Duodenal mucosa (tissue), 2 donors: ENCODE measurements at regions not wholly inside any gene's neighbourhood (a gene's known extent, or its start where the extent isn't known, plus 50 kb on each side); places are given as distances from the start of the nearest gene placed in this dataset.

Source experiments
- H3K27ac ChIP-seq: one replicate; pipeline ENCODE4 v1.7.0; 2013; ENCODE audit warnings: low read depth, low read length
- H3K27me3 ChIP-seq, 2 donors: one replicate each; pipeline ENCODE4 v1.7.0; 2013; ENCODE audit warnings: low read length in 2 of 2, control low read depth in 1 of 2; ENCODE audit not compliant: insufficient read depth in 2 of 2, control insufficient read depth in 1 of 2
- H3K36me3 ChIP-seq, 2 donors: one replicate each; pipeline ENCODE4 v1.7.0; 2013; ENCODE audit warnings: low read length in 2 of 2, control low read depth in 1 of 2; ENCODE audit not compliant: insufficient read depth in 2 of 2, control insufficient read depth in 1 of 2
- H3K4me1 ChIP-seq, 2 donors: one replicate each; pipeline ENCODE4 v1.7.0; 2013; ENCODE audit warnings: low read length in 2 of 2, control low read depth in 1 of 2; ENCODE audit not compliant: insufficient read depth in 2 of 2, control insufficient read depth in 1 of 2
- H3K4me3 ChIP-seq, 2 donors: one replicate each; pipeline ENCODE4 v1.7.0; 2013; ENCODE audit warnings: low read length in 2 of 2, low read depth in 1 of 2
- H3K9ac ChIP-seq, 2 donors: one replicate each; pipeline ENCODE4 v1.7.0; 2013; ENCODE audit warnings: low read length in 2 of 2, low read depth in 1 of 2
- H3K9me3 ChIP-seq, 2 donors: one replicate each; pipeline ENCODE4 v1.7.0; 2013; ENCODE audit warnings: low read length in 2 of 2, control low read depth in 1 of 2; ENCODE audit not compliant: control insufficient read depth in 1 of 2

DNA sequence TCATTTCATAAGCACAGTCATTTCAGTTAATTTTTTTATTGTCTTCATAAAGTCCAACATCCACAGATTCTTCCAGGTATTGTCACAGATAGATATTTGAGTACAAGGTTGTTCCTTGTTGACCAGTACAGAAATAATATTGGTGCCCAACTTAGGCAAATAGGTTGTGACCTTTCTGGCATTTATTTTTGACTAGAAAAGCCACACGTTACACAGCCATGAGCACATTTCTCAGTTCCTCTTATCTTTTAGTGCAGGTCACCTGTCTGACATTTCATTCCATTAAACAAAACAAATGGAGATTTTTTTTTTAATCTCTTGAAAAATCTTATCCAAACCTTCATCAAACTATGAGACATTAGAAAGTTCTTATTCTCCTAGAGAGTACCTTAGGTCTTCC lies 428.8 kb downstream of the ZNF521 start:
- Histone ChIP-seq H3K9me3 (no peaks in the 10 kb centered on the region), H3K27me3 (peaks cover 4 to 9% of the 10 kb centered on the region in 2 donors), H3K9ac (no peak overlapping the region), H3K27ac (no peak overlapping the region), H3K4me3 (no peak overlapping the region), H3K36me3 (no peaks in the 10 kb centered on the region), H3K4me1 (peaks cover 8 to 10% of the 10 kb centered on the region in 2 donors)

DNA sequence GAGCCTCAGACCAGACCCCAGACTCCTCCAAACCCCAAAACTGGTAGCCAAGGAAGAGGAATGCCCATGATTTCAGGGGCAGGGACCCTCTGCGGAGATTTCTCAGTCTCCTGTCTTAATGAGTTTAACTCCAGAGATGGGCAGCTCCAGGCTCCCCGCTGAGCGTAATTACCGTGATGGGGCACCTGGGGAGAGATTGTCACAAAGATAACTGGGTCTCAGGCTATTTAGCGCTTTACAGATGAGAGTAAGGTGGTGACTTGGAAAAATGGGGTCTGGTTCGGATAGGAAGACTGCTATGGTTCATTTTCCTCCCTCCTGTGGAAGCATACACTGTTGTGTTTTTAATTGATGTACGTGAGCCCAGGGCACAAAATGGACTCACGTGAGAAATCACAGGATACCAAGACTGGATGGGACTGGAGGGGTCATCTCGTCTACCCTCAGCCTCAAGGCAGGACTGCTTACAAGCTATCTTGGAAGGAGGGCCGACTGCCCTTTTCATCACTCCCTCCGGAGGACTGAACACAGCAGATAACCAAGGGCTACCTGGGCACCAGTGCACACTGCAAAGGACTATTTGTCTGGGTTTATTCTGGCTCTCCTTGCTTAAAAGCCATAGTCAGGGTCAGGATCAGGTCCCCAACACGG lies 427.8 kb downstream of the ZNF521 start:
- no peaks in the 10 kb centered on the region for H3K36me3 ChIP-seq
- no peaks in the 10 kb centered on the region for H3K9me3 ChIP-seq
- peaks cover 4 to 9% of the 10 kb centered on the region in 2 donors for H3K27me3 ChIP-seq
- H3K4me3 ChIP-seq, result no peak overlapping the region
- no peak overlapping the region for H3K9ac ChIP-seq
- no peak overlapping the region for H3K27ac ChIP-seq
- peaks cover 7 to 10% of the 10 kb centered on the region in 2 donors for H3K4me1 ChIP-seq

DNA sequence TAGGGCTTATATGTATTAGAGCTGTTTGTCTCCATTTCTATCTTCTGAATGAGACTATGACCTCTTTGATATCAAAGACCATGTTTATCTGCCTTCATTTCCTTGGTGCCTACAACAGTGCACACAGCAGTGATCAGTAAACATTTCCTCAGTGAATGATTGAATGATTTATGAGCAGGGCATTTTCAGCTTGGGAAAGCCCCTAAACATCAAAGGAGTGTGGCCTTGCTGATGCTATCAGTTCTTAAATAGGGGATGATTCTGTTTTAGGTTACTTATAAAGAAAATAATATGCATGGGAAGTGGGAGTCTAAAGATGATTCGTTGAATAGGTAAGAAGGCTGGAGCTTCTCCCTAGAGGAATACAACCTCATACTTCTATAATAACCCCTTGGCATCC lies 425.3 kb downstream of the ZNF521 start:
- no peak overlapping the region for H3K27ac ChIP-seq
- H3K9me3 ChIP-seq, result no peaks in the 10 kb centered on the region
- H3K4me3 ChIP-seq, result no peak overlapping the region
- no peaks in the 10 kb centered on the region for H3K36me3 ChIP-seq
- H3K4me1 ChIP-seq, result peaks cover 7 to 10% of the 10 kb centered on the region in 2 donors
- no peak overlapping the region for H3K9ac ChIP-seq
- peaks cover 4% of the 10 kb centered on the region in 2 donors for H3K27me3 ChIP-seq

DNA sequence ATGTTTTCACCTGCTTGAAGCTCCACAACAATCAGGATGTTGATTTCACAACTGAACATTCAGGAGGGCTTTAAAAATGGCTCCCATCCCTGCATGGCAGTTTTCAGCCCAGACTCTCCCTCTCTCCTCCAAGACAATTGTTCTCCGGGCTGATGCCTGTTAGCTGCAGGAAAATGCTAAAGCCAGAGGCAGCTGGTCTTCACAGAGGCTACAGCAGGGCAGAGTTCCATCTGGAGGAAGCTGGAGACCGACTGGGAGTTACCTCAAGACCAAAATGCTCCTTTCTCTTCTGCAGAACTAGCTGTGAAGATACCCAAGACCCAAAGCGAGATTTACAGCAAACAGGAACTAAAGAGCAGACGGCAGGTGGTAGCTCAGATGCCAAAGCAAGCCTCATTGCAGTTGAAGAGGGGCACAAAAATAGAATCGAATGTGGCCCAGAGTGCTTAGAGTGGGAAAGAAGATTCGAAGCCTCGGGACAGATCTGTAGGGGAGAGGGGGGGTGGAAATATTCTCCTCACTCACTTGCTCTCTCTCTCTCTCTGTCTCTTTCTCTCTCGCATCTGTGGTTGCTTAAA lies 423.6 kb downstream of the ZNF521 start:
- Histone ChIP-seq H3K27me3 (peaks cover 4% of the 10 kb centered on the region in 2 donors), H3K27ac (no peak overlapping the region), H3K9ac (no peak overlapping the region), H3K4me3 (no peak overlapping the region), H3K9me3 (no peaks in the 10 kb centered on the region), H3K4me1 (peaks cover 7 to 10% of the 10 kb centered on the region in 2 donors), H3K36me3 (no peaks in the 10 kb centered on the region)

DNA sequence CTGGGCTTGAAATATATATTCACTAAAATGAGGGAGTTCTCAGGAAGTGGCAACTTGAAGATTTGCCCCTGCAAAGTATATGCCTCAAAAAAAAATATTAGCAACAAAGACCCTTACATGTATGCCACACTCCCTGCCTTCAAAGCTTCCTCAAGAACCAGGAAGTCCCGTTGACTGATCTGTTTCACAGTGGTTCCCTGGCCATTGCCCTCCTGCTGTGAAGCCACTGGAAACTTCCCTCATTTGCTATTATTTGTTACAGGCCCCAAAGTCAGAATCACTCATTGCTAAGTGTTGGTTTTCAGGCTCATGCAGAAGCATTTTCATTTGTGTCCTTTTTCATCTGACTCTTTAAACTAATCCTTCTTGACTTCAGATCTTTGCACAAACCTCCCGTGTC lies 421.5 kb downstream of the ZNF521 start:
- Histone ChIP-seq H3K9ac (no peak overlapping the region), H3K4me1 (peaks cover 7 to 10% of the 10 kb centered on the region in 2 donors), H3K36me3 (no peaks in the 10 kb centered on the region), H3K27ac (no peak overlapping the region), H3K4me3 (no peak overlapping the region), H3K9me3 (no peaks in the 10 kb centered on the region), H3K27me3 (no peaks in the 10 kb centered on the region)

DNA sequence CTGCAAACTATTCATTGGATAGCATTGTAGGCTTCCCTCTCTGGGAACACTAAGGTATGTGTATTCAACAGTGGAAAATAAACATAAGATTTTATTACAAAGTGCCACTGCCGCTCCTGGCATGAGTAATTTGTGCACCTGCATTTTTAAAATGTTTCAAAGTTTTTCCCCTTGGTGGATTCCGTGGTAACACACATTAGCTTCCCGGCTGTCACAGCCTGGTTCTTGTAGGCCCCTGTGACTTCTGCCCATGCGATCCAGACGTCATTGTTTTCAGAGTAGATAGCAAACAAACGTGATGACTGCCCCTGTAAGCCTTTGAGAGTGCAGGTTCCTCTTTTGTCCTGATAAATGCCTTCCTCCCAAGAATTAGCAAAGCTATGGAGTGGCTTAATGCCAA lies 421.0 kb downstream of the ZNF521 start:
- H3K4me3 ChIP-seq, result no peak overlapping the region
- H3K9ac ChIP-seq, result no peak overlapping the region
- no peaks in the 10 kb centered on the region for H3K9me3 ChIP-seq
- no peaks in the 10 kb centered on the region for H3K36me3 ChIP-seq
- H3K27me3 ChIP-seq, result no peaks in the 10 kb centered on the region
- no peak overlapping the region for H3K27ac ChIP-seq
- H3K4me1 ChIP-seq, result peaks cover 2 to 6% of the 10 kb centered on the region in 2 donors

DNA sequence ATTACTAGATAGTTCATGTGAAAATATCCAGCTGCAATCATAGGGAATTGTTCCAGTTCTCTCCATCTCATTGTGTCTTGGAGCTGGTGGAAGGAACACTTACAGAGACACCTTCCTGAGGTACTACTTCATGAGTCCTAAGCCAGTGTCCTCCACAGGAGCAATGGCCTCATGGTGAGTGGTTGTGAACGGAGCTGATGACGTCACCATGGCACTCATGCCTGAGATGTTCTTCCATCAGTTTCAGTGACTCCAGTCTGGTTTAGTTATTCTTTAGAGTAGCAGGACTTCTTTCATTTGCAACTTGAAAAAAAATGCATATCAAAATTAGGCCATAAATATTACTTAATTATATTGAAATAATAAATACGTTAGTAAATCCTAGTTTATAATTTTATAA lies 418.6 kb downstream of the ZNF521 start:
- Histone ChIP-seq H3K4me1 (no peaks in the 10 kb centered on the region), H3K27ac (no peak overlapping the region), H3K9me3 (no peaks in the 10 kb centered on the region), H3K36me3 (no peaks in the 10 kb centered on the region), H3K27me3 (no peaks in the 10 kb centered on the region), H3K4me3 (no peak overlapping the region), H3K9ac (no peak overlapping the region)

DNA sequence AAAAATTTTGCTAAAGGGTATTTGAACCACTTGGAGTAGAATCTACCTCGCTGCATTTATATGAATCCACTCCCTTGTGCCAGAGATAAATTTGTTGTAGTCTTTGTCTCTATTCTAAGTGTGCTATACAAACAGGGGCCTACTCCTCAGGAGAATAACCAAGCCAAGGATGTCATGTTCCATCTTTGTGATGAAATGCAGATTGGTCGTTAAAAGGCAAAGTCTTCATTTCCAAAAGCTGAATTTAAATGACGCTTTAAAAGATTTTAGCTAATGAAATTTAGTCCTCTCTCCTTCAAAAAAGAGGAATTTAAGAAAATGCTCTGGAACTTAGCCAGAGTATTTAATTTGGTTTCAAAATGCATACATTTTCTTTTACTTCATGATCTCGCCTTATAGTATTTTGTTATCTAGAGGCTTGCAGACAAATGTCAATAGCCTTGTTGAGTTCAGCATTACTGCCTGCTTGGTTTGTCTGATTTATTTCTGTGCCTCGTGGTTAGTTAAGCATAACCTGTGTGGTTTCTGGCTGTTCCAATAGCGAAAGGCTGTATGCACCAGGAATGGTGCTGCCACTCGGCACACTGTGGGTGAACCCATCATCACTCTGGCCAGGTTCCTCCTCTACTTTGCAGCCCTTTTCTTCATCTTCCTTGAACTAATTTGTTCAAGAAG lies 417.6 kb downstream of the ZNF521 start:
- Histone ChIP-seq H3K4me3 (no peak overlapping the region), H3K27me3 (no peaks in the 10 kb centered on the region), H3K27ac (no peak overlapping the region), H3K4me1 (no peaks in the 10 kb centered on the region), H3K36me3 (no peaks in the 10 kb centered on the region), H3K9ac (no peak overlapping the region), H3K9me3 (no peaks in the 10 kb centered on the region)

DNA sequence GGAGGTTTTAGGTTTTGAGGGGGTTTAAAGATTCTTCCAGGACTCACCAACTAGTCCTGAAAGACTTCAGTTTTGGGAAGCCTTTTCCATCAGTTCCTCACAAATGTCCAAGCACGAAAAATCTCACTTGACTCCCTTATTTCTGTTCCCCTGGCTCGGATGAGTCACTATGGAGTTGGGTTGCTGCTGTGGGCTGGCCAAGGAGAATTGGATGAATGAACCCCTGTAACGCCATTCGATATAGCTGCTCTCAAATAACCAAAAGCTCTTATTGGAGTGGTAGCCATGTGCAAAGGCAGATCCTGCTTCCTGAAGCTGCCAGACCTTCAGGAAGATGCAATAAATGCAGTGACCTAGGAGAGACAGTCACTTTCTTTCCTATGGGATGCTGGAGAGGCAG lies 417.0 kb downstream of the ZNF521 start:
- Histone ChIP-seq H3K4me3 (no peak overlapping the region), H3K9ac (no peak overlapping the region), H3K4me1 (no peaks in the 10 kb centered on the region), H3K9me3 (no peaks in the 10 kb centered on the region), H3K36me3 (no peaks in the 10 kb centered on the region), H3K27ac (no peak overlapping the region), H3K27me3 (no peaks in the 10 kb centered on the region)

DNA sequence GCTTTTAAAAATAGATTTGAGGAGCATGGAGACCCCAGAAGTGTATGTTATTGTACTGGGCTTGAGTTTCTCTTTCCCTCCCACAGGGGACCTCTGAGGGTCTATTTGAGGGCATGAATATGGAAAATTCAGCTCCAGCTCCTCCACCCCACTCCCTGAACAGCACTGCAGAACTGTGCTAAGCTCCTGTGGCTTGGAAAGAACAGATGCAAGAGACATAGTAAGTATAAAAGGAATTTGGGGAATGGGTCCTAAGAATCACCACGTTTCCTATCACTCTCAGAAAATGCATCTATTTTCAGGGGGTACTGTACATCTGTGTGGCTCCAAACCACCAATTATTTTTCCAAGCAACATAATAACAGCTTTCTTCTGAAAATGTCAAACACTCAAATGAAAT lies 416.1 kb downstream of the ZNF521 start:
- H3K36me3 ChIP-seq, result no peaks in the 10 kb centered on the region
- H3K4me1 ChIP-seq, result no peaks in the 10 kb centered on the region
- no peaks in the 10 kb centered on the region for H3K9me3 ChIP-seq
- no peak overlapping the region for H3K27ac ChIP-seq
- no peak overlapping the region for H3K4me3 ChIP-seq
- no peaks in the 10 kb centered on the region for H3K27me3 ChIP-seq
- no peak overlapping the region for H3K9ac ChIP-seq
